GM12878 (cell line): ENCODE measurements at regions not wholly inside any gene's neighbourhood (a gene's known extent, or its start where the extent isn't known, plus 50 kb on each side); places are given as distances from the start of the nearest gene placed in this dataset.

ENCODE experiments used
- ATAC-seq: fragments of 200-7000 bp; cut with Tn5 transposase; 3 replicates; pipeline ENCODE4 v1.9.1; 2020; ENCODE audit warnings: mild to moderate bottlenecking, moderate library complexity
- BruUV-seq: library from RNA; stranded (reverse); fragments of 400-500 nt; replicated peaks from 2 replicates; lab custom pipeline; 2021; lab: Mats Ljungman, UMichigan
- CTCF ChIA-PET: fragments of 300-600 bp; sonication (Branson Sonifier 250); formaldehyde crosslinking; extraction: SDS; loops from one replicate; lab custom pipeline; 2021; ENCODE audit warnings: inconsistent platforms; lab: Yijun Ruan, JAX
- POLR2A ChIA-PET: fragments of 350-600 bp; formaldehyde crosslinking; extraction: SDS; loops from one replicate; lab custom pipeline; 2021; ENCODE audit warnings: inconsistent platforms; lab: Charles Lee
- RAD21 ChIA-PET: fragments of 300-600 bp; sonication (Branson Sonifier 250); formaldehyde crosslinking; loops from one replicate; lab custom pipeline; 2023; ENCODE audit warnings: antibody characterized with exemption; ENCODE audit not compliant: unreplicated experiment; lab: Charles Lee
- SMC1A ChIA-PET: fragments of 300-600 bp; sonication (Branson Sonifier 250); formaldehyde crosslinking; loops from one replicate; lab custom pipeline; 2023; ENCODE audit not compliant: unreplicated experiment, uncharacterized antibody; lab: Charles Lee
- DNase-seq: peaks from one replicate; pipeline ENCODE4 v3.0.0-alpha.2; 2011; ENCODE audit warnings: low read depth, low spot score
- FAIRE-seq: peaks from 3 replicates; lab custom pipeline; 2011; peaks lifted over from hg19 to GRCh38; lab: Jason Lieb, UNC
- H2AFZ ChIP-seq: 2 replicates; pipeline ENCODE4 v1.6.0; 2011; ENCODE audit warnings: low read depth, low read length, control low read depth; ENCODE audit not compliant: control insufficient read depth
- H3K27ac ChIP-seq: 2 replicates; pipeline ENCODE4 v1.5.1; 2011; ENCODE audit warnings: control low read depth; ENCODE audit not compliant: control insufficient read depth, insufficient read depth
- H3K27me3 ChIP-seq, 2 experiments: replicated peaks in 1 of 2; 2 replicates each; pipeline versions ENCODE4 v1.6.0 to v1.6.1; 2011; ENCODE audit warnings: low read length in 1 of 2; ENCODE audit not compliant: control insufficient read depth in 2 of 2, insufficient read depth in 2 of 2
- H3K36me3 ChIP-seq, 2 experiments: 2 replicates each; pipeline ENCODE4 v1.5.1; 2011; ENCODE audit warnings: low read length in 1 of 2; ENCODE audit not compliant: control insufficient read depth in 2 of 2, insufficient read depth in 2 of 2
- H3K4me1 ChIP-seq: 2 replicates; pipeline ENCODE4 v1.6.1; 2011; ENCODE audit warnings: mild to moderate bottlenecking, low read length, moderate library complexity, mixed read lengths; ENCODE audit not compliant: control insufficient read depth, insufficient read depth
- H3K4me2 ChIP-seq: 2 replicates; pipeline ENCODE4 v1.6.0; 2011; ENCODE audit warnings: control low read depth; ENCODE audit not compliant: control insufficient read depth, insufficient read depth
- H3K4me3 ChIP-seq: fragments of 200-600 bp; sonication (generic); 2 replicates; pipeline ENCODE4 v1.5.1; 2016
- H3K79me2 ChIP-seq: 2 replicates; pipeline ENCODE4 v1.6.0; 2011; ENCODE audit warnings: low read length; ENCODE audit not compliant: control insufficient read depth, insufficient read depth
- H3K9ac ChIP-seq: 2 replicates; pipeline ENCODE4 v1.8.0; 2011; ENCODE audit warnings: low read length, control low read depth, mixed read lengths; ENCODE audit not compliant: control insufficient read depth, insufficient read depth
- H3K9me3 ChIP-seq: replicated peaks from 3 replicates; pipeline ENCODE4 v1.5.1; 2011; ENCODE audit warnings: mild to moderate bottlenecking, low read length; ENCODE audit not compliant: control insufficient read depth, insufficient read depth
- H4K20me1 ChIP-seq: 2 replicates; pipeline ENCODE4 v1.6.0; 2011; ENCODE audit not compliant: control insufficient read depth, insufficient read depth
- CTCF ChIP-seq, 3 experiments: IDR thresholded peaks in 2 of 3; conservative IDR thresholded peaks in 1 of 3; 2 replicates each; pipeline ENCODE4 v1.5.1; 2011; ENCODE audit warnings: low read depth in 3 of 3, low read length in 3 of 3, mild to moderate bottlenecking in 3 of 3, control low read depth in 2 of 3, moderate library complexity in 2 of 3, inconsistent platforms in 1 of 3, mixed read lengths in 1 of 3; ENCODE audit not compliant: control insufficient read depth in 2 of 3, insufficient read depth in 1 of 3; ENCODE audit errors: extremely low read depth in 1 of 3
- EGR1 ChIP-seq, 2 experiments: IDR thresholded peaks; 1 replicate in 1 of 2; 2 replicates in 1 of 2; pipeline ENCODE4 v1.6.1; 2011 to 2012; ENCODE audit warnings: low read depth in 2 of 2, low read length in 2 of 2, borderline replicate concordance in 1 of 2, mild to moderate bottlenecking in 1 of 2, moderate library complexity in 1 of 2
- EP300 ChIP-seq, 2 experiments: fragments of 150-350 bp in 1 of 2; IDR thresholded peaks; 2 replicates each; pipeline ENCODE4 v1.6.1; 2011 to 2012; ENCODE audit warnings: low read depth in 2 of 2, low read length in 2 of 2, borderline replicate concordance in 1 of 2, improper control_type of control experiment in 1 of 2, inconsistent platforms in 1 of 2; ENCODE audit not compliant: control insufficient read depth in 1 of 2
- ETV6 ChIP-seq, 2 experiments: fragments of 450-650 bp in 1 of 2; IDR thresholded peaks in 1 of 2; conservative IDR thresholded peaks in 1 of 2; 2 replicates each; pipeline ENCODE4 v1.6.1; 2014; ENCODE audit warnings: antibody characterized with exemption in 1 of 2, borderline replicate concordance in 1 of 2, low read depth in 1 of 2, mild to moderate bottlenecking in 1 of 2, moderate library complexity in 1 of 2
- FOXM1 ChIP-seq: IDR thresholded peaks from 2 replicates; pipeline ENCODE4 v1.6.1; 2012; ENCODE audit warnings: low read depth, mild to moderate bottlenecking, inconsistent platforms, low read length, moderate library complexity
- GABPA ChIP-seq: IDR thresholded peaks from 2 replicates; pipeline ENCODE4 v1.6.1; 2014; ENCODE audit warnings: antibody characterized with exemption, low read depth, mild to moderate bottlenecking, inconsistent platforms
- KAT2A ChIP-seq: conservative IDR thresholded peaks from 2 replicates; pipeline ENCODE4 v1.6.1; 2011; ENCODE audit warnings: low read depth, low read length; ENCODE audit not compliant: control insufficient read depth
- LARP7 ChIP-seq: fragments of 450-650 bp; IDR thresholded peaks from 2 replicates; pipeline ENCODE4 v1.6.1; 2017; ENCODE audit warnings: mild to moderate bottlenecking
- MYC ChIP-seq: IDR thresholded peaks from 2 replicates; pipeline ENCODE4 v1.6.1; 2011; ENCODE audit warnings: mild to moderate bottlenecking, low read length, moderate library complexity, inconsistent platforms; ENCODE audit not compliant: insufficient read depth, insufficient replicate concordance, insufficient read length, severe bottlenecking
- NR2C1 ChIP-seq: fragments of 450-650 bp; IDR thresholded peaks from 2 replicates; pipeline ENCODE4 v1.6.1; 2017; ENCODE audit warnings: antibody characterized with exemption, mild to moderate bottlenecking, moderate library complexity
- NR2C2 ChIP-seq: IDR thresholded peaks from 2 replicates; pipeline ENCODE4 v1.6.1; 2011; ENCODE audit warnings: borderline replicate concordance, low read depth; ENCODE audit not compliant: control insufficient read depth, insufficient read length
- PKNOX1 ChIP-seq: fragments of 450-650 bp; IDR thresholded peaks from 2 replicates; pipeline ENCODE4 v1.6.1; 2016; ENCODE audit warnings: mild to moderate bottlenecking
- RCOR1 ChIP-seq: conservative IDR thresholded peaks from 2 replicates; pipeline ENCODE4 v1.6.1; 2012; ENCODE audit warnings: low read depth, low read length, improper control_type of control experiment
- RFX5 ChIP-seq: IDR thresholded peaks from 2 replicates; pipeline ENCODE4 v1.6.1; 2011; ENCODE audit warnings: low read depth, low read length, improper control_type of control experiment
- SIX5 ChIP-seq: IDR thresholded peaks from 2 replicates; pipeline ENCODE4 v1.6.1; 2011; ENCODE audit warnings: mild to moderate bottlenecking, low read depth, low read length, moderate library complexity; ENCODE audit not compliant: severe bottlenecking
- SMC3 ChIP-seq: IDR thresholded peaks from 2 replicates; pipeline ENCODE4 v1.6.1; 2011; ENCODE audit warnings: low read length, improper control_type of control experiment, borderline replicate concordance
- SPI1 ChIP-seq: IDR thresholded peaks from 2 replicates; pipeline ENCODE4 v1.6.1; 2011; ENCODE audit warnings: low read depth, mild to moderate bottlenecking, low read length, moderate library complexity, borderline replicate concordance; ENCODE audit not compliant: insufficient read depth
- SREBF1 ChIP-seq: IDR thresholded peaks from 2 replicates; pipeline ENCODE4 v1.6.1; 2012; ENCODE audit warnings: mild to moderate bottlenecking, low read length
- SUPT20H ChIP-seq: IDR thresholded peaks from 2 replicates; pipeline ENCODE4 v1.6.1; 2011; ENCODE audit warnings: low read depth, mild to moderate bottlenecking, low read length, moderate library complexity, borderline replicate concordance; ENCODE audit not compliant: control insufficient read depth
- ZNF622 ChIP-seq: fragments of 450-650 bp; IDR thresholded peaks from 2 replicates; pipeline ENCODE4 v1.6.1; 2017; ENCODE audit warnings: mild to moderate bottlenecking, inconsistent platforms
- WGBS: methylation state at CpG from one replicate; pipeline ENCODE4 v1.1.6; 2016; ENCODE audit warnings: low lambda C conversion rate; ENCODE audit not compliant: insufficient replicate concordance, insufficient coverage; ENCODE audit errors: missing lambda C conversion rate; 5-methylcytosine and 5-hydroxymethylcytosine counted together
- in situ Hi-C: fragments of 300-500 bp; cut with MboI; formaldehyde crosslinking; loops from 9 replicates; pipeline ENCODE4 v1.14.3; 2018; ENCODE audit warnings: mixed read lengths
- intact Hi-C: fragments of 100-400 bp; cut with micrococcal nuclease; formaldehyde crosslinking; loops from one replicate; pipeline ENCODE4 v1.14.2; 2022; ENCODE audit not compliant: unreplicated experiment

- POLR2A ChIA-PET: no interaction called here
- FAIRE-seq: no peak
- intact Hi-C loops: no loop called here
Measured at GRCh38 chr14:81729622-81730021, 196.0 kb upstream of the SEL1L start.

More at GRCh38 chr14:81729622-81730021, 196.0 kb upstream of the SEL1L start:
- ChIA-PET SMC1A (no interaction called here), CTCF (no interaction called here), RAD21 (no interaction called here)
- no peak overlapping the region for H2AFZ ChIP-seq
- no peaks in the 10 kb centered on the region for H3K4me1 ChIP-seq
- WGBS: 12% methylated on average over 3 of the region's 3 CpGs
- DNase-seq (no peak), ATAC-seq (no peak)
- H3K36me3 ChIP-seq: no peaks in the 10 kb centered on the region
- in situ Hi-C loops: no loop called here
- no peak overlapping the region for H3K4me2 ChIP-seq
- H3K4me3 ChIP-seq: no peak overlapping the region
- no peak overlapping the region for H3K9ac ChIP-seq
- H3K27me3 ChIP-seq: no peaks in the 10 kb centered on the region
- no peaks in the 10 kb centered on the region for H4K20me1 ChIP-seq
- no peaks in the 10 kb centered on the region for H3K9me3 ChIP-seq
- no peaks in the 10 kb centered on the region for H3K79me2 ChIP-seq
- TF ChIP-seq ETV6 (conservative IDR thresholded peaks at IDR 0.05 in 1 of 2, IDR thresholded peaks at IDR 0.05 in 1 of 2; ENCODE audit: borderline replicate concordance in 1 of 2, low read depth in 1 of 2): no peak
- TF ChIP-seq RCOR1: no peak
- no peak for TF ChIP-seq NR2C1
- no peak for TF ChIP-seq CTCF (IDR thresholded peaks at IDR 0.05 in 2 of 3, conservative IDR thresholded peaks at IDR 0.05 in 1 of 3; ENCODE audit: control insufficient read depth in 2 of 3, extremely low read depth in 1 of 3, insufficient read depth in 1 of 3, low read depth in 3 of 3, low read length in 3 of 3)
- no peak for TF ChIP-seq EP300 (IDR thresholded peaks at IDR 0.05; ENCODE audit: borderline replicate concordance in 1 of 2, control insufficient read depth in 1 of 2, low read depth in 2 of 2, low read length in 2 of 2)
- no peak for TF ChIP-seq NR2C2
- TF ChIP-seq ZNF622: no peak
- TF ChIP-seq SPI1: no peak
- TF ChIP-seq SREBF1: no peak
- no peak for TF ChIP-seq FOXM1
- no peak for TF ChIP-seq SIX5
- TF ChIP-seq SMC3: no peak
- TF ChIP-seq EGR1 (IDR thresholded peaks at IDR 0.05; ENCODE audit: borderline replicate concordance in 1 of 2, low read depth in 2 of 2, low read length in 2 of 2): no peak
- no peak for TF ChIP-seq MYC
- no peak for TF ChIP-seq GABPA
- TF ChIP-seq SUPT20H: no peak
- no peak for TF ChIP-seq RFX5
- TF ChIP-seq KAT2A: no peak
- no peak for TF ChIP-seq PKNOX1
- no peak for TF ChIP-seq LARP7
- TF ChIP-seq, all 136 proteins: peak for 0
- BruUV-seq: no TSS peak
- H3K27ac ChIP-seq: no peak overlapping the region
